Right lobe of liver (tissue), 4 donors: ENCODE measurements at regions not wholly inside any gene's neighbourhood (a gene's known extent, or its start where the extent isn't known, plus 50 kb on each side); places are given as distances from the start of the nearest gene placed in this dataset.

Experiments used
- POLR2A ChIP-seq: fragments of 450-650 bp; IDR thresholded peaks from one replicate; pipeline ENCODE4 v1.6.1; 2017; ENCODE audit warnings: antibody characterized with exemption, mild to moderate bottlenecking
- TF ChIP-seq, protein P1 (sequence below), 4 donors: fragments of 200-600 bp in 3 of 4; fragments of 450-650 bp in 1 of 4; IDR thresholded peaks; one replicate each; pipeline versions ENCODE4 v1.5.1 to v1.8.0; 2016 to 2022; ENCODE audit warnings: antibody characterized with exemption in 4 of 4, mild to moderate bottlenecking in 2 of 4
- donor health status: DM: no; HTN: no; CAD: no.
- donor health status: DM: no; HTN: no; CAD: no.
- donor health status: DM: no; HTN: yes; CAD: no.

DNA sequence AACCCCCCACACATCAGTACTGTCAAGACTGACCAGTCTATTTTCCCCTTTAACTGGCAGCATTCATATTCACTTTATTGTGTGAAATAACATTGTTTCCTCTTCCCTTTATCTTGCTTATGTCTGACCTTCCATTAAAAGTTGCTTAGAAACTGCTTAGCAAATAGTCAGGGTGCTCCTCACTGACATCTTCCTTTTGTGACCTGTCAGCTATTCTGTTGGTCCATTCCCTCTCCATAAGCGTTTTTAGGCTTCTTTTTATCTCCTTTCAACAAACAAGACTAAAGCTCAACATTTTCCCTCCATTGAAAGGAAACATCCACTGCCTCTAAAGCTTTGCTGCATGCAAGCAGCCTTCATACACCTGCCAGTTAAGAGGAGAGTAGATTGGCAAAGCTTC, 147.7 kb upstream of the VGLL2 start:
- TF ChIP-seq, protein P1, sequence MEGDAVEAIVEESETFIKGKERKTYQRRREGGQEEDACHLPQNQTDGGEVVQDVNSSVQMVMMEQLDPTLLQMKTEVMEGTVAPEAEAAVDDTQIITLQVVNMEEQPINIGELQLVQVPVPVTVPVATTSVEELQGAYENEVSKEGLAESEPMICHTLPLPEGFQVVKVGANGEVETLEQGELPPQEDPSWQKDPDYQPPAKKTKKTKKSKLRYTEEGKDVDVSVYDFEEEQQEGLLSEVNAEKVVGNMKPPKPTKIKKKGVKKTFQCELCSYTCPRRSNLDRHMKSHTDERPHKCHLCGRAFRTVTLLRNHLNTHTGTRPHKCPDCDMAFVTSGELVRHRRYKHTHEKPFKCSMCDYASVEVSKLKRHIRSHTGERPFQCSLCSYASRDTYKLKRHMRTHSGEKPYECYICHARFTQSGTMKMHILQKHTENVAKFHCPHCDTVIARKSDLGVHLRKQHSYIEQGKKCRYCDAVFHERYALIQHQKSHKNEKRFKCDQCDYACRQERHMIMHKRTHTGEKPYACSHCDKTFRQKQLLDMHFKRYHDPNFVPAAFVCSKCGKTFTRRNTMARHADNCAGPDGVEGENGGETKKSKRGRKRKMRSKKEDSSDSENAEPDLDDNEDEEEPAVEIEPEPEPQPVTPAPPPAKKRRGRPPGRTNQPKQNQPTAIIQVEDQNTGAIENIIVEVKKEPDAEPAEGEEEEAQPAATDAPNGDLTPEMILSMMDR (IDR thresholded peaks at IDR 0.05): no peak
- no peak for TF ChIP-seq POLR2A
